ENCODE measurements at regions not wholly inside any gene's neighbourhood (a gene's known extent, or its start where the extent isn't known, plus 50 kb on each side); places are given as distances from the start of the nearest gene placed in this dataset.

DNA sequence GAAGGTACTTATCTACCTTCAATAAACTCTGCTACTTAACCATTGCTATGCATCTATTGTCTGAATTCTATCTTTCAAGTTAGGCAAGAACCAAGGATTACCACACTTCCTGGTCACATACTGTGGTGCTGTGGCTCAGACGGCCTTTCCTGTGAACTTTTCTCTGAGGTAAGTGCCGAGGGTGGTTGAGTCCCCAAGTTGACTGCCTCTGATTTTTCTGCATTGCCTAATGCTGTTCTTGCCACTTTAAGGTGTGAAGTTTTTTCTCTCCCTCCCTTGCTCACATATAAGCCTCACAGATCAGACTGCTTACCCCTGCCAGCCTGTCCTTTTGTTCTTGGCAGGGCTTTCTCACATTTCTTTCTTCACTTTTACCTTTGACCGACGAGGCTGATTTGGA, 348.0 kb upstream of the POU3F4 start:
- ChIA-PET CTCF (ENCODE audit: low intra/inter-chr PET ratio, low total read pairs) (no interaction called here), POLR2A (no interaction called here)
- Histone ChIP-seq H3K4me3 (replicated peaks in 1 of 3; ENCODE audit: insufficient read depth in 1 of 3, low read depth in 2 of 3, low read length in 3 of 3) (no peak overlapping the region), H3K36me3 (replicated peaks in 1 of 2; ENCODE audit: control insufficient read depth in 1 of 2, insufficient read depth in 2 of 2, low read length in 2 of 2) (no peaks in the 10 kb centered on the region), H2AFZ (ENCODE audit: low read length) (no peak overlapping the region), H3K4me2 (ENCODE audit: low read depth, low read length) (no peak overlapping the region), H3K9ac (ENCODE audit: insufficient read depth, low read depth, low read length) (no peak overlapping the region), H3K4me1 (ENCODE audit: insufficient read depth, low read length) (no peaks in the 10 kb centered on the region), H3K79me2 (ENCODE audit: insufficient read depth, low read length) (no peaks in the 10 kb centered on the region), H3K9me3 (ENCODE audit: low read length) (peaks cover 9% of the 10 kb centered on the region), H4K20me1 (ENCODE audit: insufficient read depth, low read length) (no peaks in the 10 kb centered on the region), H3K27ac (ENCODE audit: extremely low read length, insufficient read depth, low read length) (no peak overlapping the region), H3K27me3 (ENCODE audit: control insufficient read depth in 1 of 2, insufficient read depth in 2 of 2, low read length in 2 of 2) (no peaks in the 10 kb centered on the region)
- BruUV-seq (replicated peaks), result no TSS peak
- 0% methylated on average over 4 of the region's 4 CpGs for WGBS (ENCODE audit: low lambda C conversion rate)
- no peak for ATAC-seq
- FAIRE-seq, result no peak
- intact Hi-C loops (cut with micrococcal nuclease; ENCODE audit: unreplicated experiment), result no loop called here
- no peak for DNase-seq (ENCODE audit: low spot score)
- TF ChIP-seq, protein P1, sequence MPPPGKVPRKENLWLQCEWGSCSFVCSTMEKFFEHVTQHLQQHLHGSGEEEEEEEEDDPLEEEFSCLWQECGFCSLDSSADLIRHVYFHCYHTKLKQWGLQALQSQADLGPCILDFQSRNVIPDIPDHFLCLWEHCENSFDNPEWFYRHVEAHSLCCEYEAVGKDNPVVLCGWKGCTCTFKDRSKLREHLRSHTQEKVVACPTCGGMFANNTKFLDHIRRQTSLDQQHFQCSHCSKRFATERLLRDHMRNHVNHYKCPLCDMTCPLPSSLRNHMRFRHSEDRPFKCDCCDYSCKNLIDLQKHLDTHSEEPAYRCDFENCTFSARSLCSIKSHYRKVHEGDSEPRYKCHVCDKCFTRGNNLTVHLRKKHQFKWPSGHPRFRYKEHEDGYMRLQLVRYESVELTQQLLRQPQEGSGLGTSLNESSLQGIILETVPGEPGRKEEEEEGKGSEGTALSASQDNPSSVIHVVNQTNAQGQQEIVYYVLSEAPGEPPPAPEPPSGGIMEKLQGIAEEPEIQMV (CRISPR knock-in tag; IDR thresholded peaks at IDR 0.05; ENCODE audit: low read depth), result no peak
- no peak for TF ChIP-seq ZNF772 (CRISPR knock-in tag; IDR thresholded peaks at IDR 0.05)
- no peak for TF ChIP-seq KAT8 (CRISPR knock-in tag; IDR thresholded peaks at IDR 0.05)
- no peak for TF ChIP-seq ZNF609 (CRISPR knock-in tag; IDR thresholded peaks at IDR 0.05; ENCODE audit: borderline replicate concordance)
- TF ChIP-seq MLLT10 (CRISPR knock-in tag; IDR thresholded peaks at IDR 0.05), result no peak
- TF ChIP-seq MIER3 (CRISPR knock-in tag; IDR thresholded peaks at IDR 0.05; ENCODE audit: borderline replicate concordance), result no peak
- no peak for TF ChIP-seq ZNF276 (CRISPR knock-in tag; IDR thresholded peaks at IDR 0.05; ENCODE audit: low read depth)
- no peak for TF ChIP-seq CREB1 (IDR thresholded peaks at IDR 0.05)
- no peak for TF ChIP-seq CREB1 (CRISPR knock-in tag; IDR thresholded peaks at IDR 0.05)
- TF ChIP-seq ZMAT3 (CRISPR knock-in tag; conservative IDR thresholded peaks at IDR 0.05), result no peak
- no peak for TF ChIP-seq HBP1 (CRISPR knock-in tag; IDR thresholded peaks at IDR 0.05; ENCODE audit: low read depth)
- no peak for TF ChIP-seq SIN3A (IDR thresholded peaks at IDR 0.05; ENCODE audit: borderline replicate concordance, low read depth, low read length)
- no peak for TF ChIP-seq NR3C1 (CRISPR knock-in tag; IDR thresholded peaks at IDR 0.05)
- TF ChIP-seq ZNF670 (CRISPR knock-in tag; IDR thresholded peaks at IDR 0.05; ENCODE audit: borderline replicate concordance), result no peak
- no peak for TF ChIP-seq RCOR2 (CRISPR knock-in tag; IDR thresholded peaks at IDR 0.05)
- TF ChIP-seq BHLHE40 (IDR thresholded peaks at IDR 0.05; ENCODE audit: low read length), result no peak
- TF ChIP-seq HOXA7 (CRISPR knock-in tag; IDR thresholded peaks at IDR 0.05), result no peak
- TF ChIP-seq ZNF749 (CRISPR knock-in tag; IDR thresholded peaks at IDR 0.05; ENCODE audit: borderline replicate concordance), result no peak
- TF ChIP-seq NKX3-1 (CRISPR knock-in tag; IDR thresholded peaks at IDR 0.05), result no peak
- in situ Hi-C loops (cut with HindIII; ENCODE audit: extremely low pct_ligation_motif_present, low pct_unique_long_range_greater_than_20kb), result no loop called here
